Neuron (in vitro differentiated cells): ENCODE measurements at regions not wholly inside any gene's neighbourhood (a gene's known extent, or its start where the extent isn't known, plus 50 kb on each side); places are given as distances from the start of the nearest gene placed in this dataset.
A peak's percentile ranks its signal among the peaks of the same experiment; 100 is the strongest.

Experiments
- H2AFZ ChIP-seq: one replicate; pipeline ENCODE4 v1.6.1; 2013; ENCODE audit warnings: low read depth, mild to moderate bottlenecking, inconsistent platforms, low read length, moderate library complexity
- H3K27me3 ChIP-seq: one replicate; pipeline ENCODE4 v1.6.1; 2013; ENCODE audit warnings: low read length; ENCODE audit not compliant: insufficient read depth
- H3K36me3 ChIP-seq: one replicate; pipeline ENCODE4 v1.6.1; 2013; ENCODE audit warnings: low read length; ENCODE audit not compliant: insufficient read depth
- H3K4me1 ChIP-seq: one replicate; pipeline ENCODE4 v1.6.1; 2013; ENCODE audit warnings: low read length; ENCODE audit not compliant: insufficient read depth
- H3K4me3 ChIP-seq: 2 replicates; pipeline ENCODE4 v1.5.1; 2013; ENCODE audit warnings: mild to moderate bottlenecking, low read length, moderate library complexity
- H3K9me3 ChIP-seq: one replicate; pipeline ENCODE4 v1.6.1; 2013; ENCODE audit warnings: low read length

DNA sequence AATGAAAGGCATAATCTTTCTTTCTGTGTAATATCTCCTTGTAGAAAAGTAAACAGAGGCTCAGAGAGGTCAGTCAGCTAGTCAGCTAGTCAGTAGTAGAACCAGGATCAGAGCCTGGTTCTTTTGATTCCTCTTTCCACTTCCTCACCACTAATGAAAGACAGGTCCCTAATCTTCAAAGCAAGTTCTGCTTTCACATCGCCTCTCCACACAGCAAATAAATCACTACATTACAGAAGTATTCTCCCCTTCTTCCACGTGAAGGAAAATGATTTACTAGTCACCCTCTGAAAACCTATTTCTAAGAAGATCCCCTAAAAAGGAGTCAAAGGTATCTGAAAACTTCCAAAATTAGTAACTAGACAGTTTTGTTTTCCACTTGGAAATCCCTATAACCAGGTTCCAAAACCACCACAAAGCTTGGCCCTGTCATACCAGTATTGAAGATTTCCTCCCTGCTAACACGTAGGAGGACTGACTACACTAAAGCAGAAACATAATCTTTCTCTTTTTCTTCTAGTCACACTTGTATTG lies 140.5 kb upstream of the TARS1 start:
- H3K27me3 ChIP-seq, result no peaks in the 10 kb centered on the region
- no peaks in the 10 kb centered on the region for H3K4me1 ChIP-seq
- H3K36me3 ChIP-seq, result no peaks in the 10 kb centered on the region
- H3K9me3 ChIP-seq, result no peaks in the 10 kb centered on the region
- no peak overlapping the region for H3K4me3 ChIP-seq
- H2AFZ ChIP-seq, result no peak overlapping the region

DNA sequence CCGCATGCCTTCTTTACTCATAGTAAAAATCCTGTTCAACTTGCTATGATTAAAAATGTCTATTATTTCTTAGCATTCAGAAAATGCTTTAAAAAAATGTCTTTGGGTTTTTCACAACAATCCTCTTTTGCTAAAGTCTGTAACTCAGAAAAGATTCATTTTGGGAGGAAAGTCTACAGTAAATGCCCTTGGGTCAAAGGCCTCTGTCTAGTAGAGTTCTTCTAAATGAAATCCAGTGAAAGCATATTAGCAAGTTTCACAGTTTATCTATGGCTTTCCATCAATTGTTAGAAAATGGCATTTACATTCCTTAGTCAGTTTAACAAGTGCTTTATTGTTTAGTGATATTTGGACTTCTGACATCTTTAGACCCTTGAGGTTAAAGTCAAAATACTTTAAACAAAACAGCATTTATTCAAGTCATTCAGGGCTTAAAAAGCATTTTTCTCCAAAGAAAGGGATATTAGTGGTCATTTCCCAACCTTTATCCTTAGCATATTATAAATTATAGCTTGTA lies 137.1 kb upstream of the TARS1 start:
- no peaks in the 10 kb centered on the region for H3K36me3 ChIP-seq
- H3K27me3 ChIP-seq, result no peaks in the 10 kb centered on the region
- H3K4me1 ChIP-seq, result no peaks in the 10 kb centered on the region
- no peaks in the 10 kb centered on the region for H3K9me3 ChIP-seq
- no peak overlapping the region for H3K4me3 ChIP-seq
- no peak overlapping the region for H2AFZ ChIP-seq

DNA sequence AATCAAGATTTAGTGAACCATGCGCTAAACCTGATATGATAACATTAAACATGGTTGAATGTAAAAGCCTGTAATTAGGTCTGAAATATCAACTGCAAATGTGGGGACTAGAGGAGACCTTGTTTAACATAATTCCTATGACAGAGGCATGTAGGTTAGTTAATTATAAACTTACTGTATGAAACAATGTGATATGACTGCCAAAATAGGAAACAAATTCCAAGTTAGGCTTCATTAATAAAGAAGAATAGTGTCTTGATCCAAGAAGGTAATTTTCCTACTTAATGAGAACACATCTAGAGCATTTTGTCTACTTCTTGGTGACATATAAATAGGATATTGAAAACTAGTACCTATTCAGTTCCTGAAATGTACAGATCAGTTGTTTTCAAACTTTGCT lies 136.2 kb upstream of the TARS1 start:
- H3K36me3 ChIP-seq, result no peaks in the 10 kb centered on the region
- no peak overlapping the region for H3K4me3 ChIP-seq
- H3K9me3 ChIP-seq, result no peaks in the 10 kb centered on the region
- no peaks in the 10 kb centered on the region for H3K27me3 ChIP-seq
- no peak overlapping the region for H2AFZ ChIP-seq
- H3K4me1 ChIP-seq, result no peaks in the 10 kb centered on the region

DNA sequence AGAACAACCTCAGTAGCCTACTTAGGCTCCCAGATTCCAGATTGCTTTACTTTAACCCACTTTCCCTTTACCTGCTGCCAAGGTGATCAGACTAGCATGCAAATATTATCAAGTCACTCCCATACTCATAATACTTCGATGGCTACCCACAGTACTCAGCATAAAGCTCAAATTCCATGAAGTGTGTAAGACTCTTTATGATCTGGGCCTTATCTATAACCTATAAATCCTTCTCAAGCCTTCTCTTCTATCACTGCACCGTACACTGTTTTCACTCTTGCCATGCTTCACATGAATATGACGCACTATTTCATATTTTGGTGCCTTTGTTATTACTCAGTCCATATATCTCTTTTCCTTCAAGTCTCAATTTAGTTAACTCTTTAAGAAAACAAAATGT lies 135.2 kb upstream of the TARS1 start:
- no peaks in the 10 kb centered on the region for H3K4me1 ChIP-seq
- no peaks in the 10 kb centered on the region for H3K9me3 ChIP-seq
- no peaks in the 10 kb centered on the region for H3K27me3 ChIP-seq
- H3K4me3 ChIP-seq, result no peak overlapping the region
- no peaks in the 10 kb centered on the region for H3K36me3 ChIP-seq
- H2AFZ ChIP-seq, result no peak overlapping the region

DNA sequence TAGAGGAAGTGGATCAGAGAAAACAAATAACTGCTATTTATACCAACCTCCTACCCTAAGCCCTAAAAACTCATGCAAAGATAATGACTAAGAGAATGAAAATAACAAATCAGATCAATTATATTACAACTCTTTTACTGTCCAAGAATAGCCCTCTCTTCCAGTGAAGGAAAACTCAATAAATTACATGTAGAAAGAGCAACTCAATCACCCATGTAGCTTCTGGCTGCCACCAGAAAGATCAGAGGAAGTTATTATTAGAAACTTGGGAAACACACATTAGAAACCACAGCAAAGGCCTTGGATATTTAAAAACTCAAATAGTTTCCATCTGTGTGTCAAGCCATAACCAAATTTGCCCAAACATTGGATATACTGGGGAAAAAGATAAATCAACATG lies 134.0 kb upstream of the TARS1 start:
- Histone ChIP-seq H3K36me3 (no peaks in the 10 kb centered on the region), H3K27me3 (no peaks in the 10 kb centered on the region), H3K9me3 (no peaks in the 10 kb centered on the region), H2AFZ (no peak overlapping the region), H3K4me1 (no peaks in the 10 kb centered on the region), H3K4me3 (no peak overlapping the region)

DNA sequence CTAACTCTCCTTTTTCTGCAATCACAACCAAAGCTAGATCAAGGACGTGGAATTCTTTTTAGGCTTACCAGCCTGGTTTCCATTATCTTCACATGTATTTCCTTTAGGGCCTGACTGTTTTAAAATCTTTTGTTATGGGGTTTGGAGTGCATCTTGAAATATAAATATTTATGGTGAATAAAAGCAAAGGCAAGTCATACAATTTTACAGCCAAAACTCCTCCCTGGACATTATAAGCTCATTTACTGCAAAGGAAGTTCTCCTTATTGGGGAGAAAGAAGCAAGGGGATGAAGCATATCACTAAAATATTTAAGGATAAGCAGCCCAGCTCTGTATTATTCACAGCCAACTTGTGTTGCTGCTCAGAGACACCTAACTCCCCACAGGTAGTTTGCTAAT lies 132.2 kb upstream of the TARS1 start:
- Histone ChIP-seq H3K4me1 (no peaks in the 10 kb centered on the region), H3K36me3 (no peaks in the 10 kb centered on the region), H3K27me3 (no peaks in the 10 kb centered on the region), H3K4me3 (no peak overlapping the region), H2AFZ (no peak overlapping the region), H3K9me3 (no peaks in the 10 kb centered on the region)

DNA sequence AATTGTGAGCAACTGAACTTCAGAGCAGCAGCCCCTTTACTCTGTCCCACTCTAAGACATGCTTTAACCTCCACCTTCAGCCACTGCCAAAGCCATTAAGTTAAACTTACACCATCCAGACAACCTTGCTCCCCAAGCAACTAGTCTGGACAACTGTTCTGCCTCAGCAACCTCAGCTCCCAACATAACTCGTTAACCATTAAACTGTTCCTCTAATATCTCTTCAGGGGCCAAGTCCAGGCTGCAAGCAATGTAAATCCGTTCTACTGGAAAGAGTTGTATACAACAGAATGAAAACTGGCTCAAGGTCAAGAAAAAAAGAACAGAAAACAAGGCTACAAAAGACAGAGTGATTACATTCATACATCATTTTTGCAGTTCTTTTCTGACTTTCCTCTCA lies 131.7 kb upstream of the TARS1 start:
- Histone ChIP-seq H3K27me3 (no peaks in the 10 kb centered on the region), H3K9me3 (no peaks in the 10 kb centered on the region), H3K4me3 (no peak overlapping the region), H2AFZ (no peak overlapping the region), H3K4me1 (no peaks in the 10 kb centered on the region), H3K36me3 (no peaks in the 10 kb centered on the region)

DNA sequence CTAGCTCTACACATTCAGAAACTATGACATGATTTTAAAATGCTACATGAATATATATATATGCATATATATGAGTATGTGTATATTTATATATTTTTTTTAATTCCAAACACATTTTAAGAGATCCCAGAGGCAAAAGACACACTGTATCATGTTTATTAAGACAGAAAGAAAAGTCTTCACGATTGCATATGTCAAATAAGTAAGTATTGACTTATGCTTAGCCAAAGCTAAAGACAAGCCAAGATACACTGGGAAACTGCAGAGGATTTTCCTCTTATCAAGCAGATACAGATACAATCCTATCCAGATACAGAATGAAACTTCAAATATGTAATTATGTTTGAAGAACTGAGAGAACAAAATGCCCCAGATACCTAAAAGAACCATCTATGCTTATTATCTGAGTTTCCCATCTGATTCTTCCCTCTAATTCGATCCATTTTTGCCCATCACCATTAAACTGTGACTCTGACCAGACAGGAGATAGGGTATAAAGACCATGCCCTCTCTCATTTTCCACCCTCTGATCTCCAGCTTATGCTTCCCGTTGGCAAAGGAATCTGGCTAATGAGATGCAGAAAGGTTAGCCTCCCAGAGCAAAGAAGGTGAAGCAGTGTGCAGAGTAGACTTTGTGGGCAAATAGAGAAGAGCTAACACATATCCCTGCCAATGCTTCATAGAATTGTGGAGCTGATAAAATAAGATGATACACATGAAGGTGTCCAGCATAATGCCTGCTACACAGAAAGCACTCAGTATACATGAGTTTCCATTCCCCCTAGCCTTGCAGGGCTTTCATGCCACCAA lies 131.0 kb upstream of the TARS1 start:
- H2AFZ ChIP-seq, result no peak overlapping the region
- H3K27me3 ChIP-seq, result no peaks in the 10 kb centered on the region
- H3K4me1 ChIP-seq, result no peaks in the 10 kb centered on the region
- no peaks in the 10 kb centered on the region for H3K36me3 ChIP-seq
- H3K4me3 ChIP-seq, result no peak overlapping the region
- no peaks in the 10 kb centered on the region for H3K9me3 ChIP-seq

DNA sequence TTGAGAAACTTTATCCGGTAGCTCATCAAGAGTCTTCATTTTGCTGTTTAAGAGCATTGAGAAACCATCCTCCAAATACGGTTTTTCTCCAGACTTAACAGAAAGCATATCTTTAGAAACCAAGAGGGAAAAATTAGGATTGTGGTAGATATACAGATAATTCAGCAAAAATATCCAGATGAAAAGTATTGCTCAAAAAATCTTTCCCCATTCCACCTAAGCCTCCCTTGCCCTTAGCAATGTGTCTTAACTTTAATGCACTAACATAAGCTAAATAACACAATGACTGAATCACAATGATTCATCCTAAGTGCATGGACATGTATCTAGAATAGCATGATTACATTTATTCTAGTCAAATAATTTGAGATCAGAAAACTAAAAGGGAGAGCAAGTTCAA lies 130.3 kb upstream of the TARS1 start:
- Histone ChIP-seq H3K27me3 (no peaks in the 10 kb centered on the region), H3K9me3 (no peaks in the 10 kb centered on the region), H3K4me3 (no peak overlapping the region), H3K36me3 (no peaks in the 10 kb centered on the region), H2AFZ (no peak overlapping the region), H3K4me1 (no peaks in the 10 kb centered on the region)

DNA sequence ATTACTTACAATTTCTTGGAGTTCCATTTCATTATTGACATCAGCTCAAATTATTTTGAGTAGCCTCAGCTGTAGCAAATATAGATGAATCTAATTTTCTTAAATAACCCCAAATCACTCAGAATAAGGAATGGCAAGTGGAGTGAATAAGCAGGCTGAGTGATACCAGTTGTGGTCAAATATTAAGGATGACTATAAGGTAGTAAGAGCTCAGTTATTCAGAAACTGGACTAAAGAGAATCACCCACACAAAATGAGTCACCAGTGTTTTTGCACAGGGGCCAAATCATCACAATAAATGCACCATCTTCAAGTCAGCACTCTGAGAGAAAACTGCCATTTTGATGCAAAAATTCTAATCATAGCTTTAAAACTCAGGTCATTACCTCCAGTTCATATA lies 128.9 kb upstream of the TARS1 start:
- Histone ChIP-seq H3K9me3 (no peaks in the 10 kb centered on the region), H2AFZ (no peak overlapping the region), H3K4me1 (no peaks in the 10 kb centered on the region), H3K4me3 (no peak overlapping the region), H3K36me3 (no peaks in the 10 kb centered on the region), H3K27me3 (no peaks in the 10 kb centered on the region)

DNA sequence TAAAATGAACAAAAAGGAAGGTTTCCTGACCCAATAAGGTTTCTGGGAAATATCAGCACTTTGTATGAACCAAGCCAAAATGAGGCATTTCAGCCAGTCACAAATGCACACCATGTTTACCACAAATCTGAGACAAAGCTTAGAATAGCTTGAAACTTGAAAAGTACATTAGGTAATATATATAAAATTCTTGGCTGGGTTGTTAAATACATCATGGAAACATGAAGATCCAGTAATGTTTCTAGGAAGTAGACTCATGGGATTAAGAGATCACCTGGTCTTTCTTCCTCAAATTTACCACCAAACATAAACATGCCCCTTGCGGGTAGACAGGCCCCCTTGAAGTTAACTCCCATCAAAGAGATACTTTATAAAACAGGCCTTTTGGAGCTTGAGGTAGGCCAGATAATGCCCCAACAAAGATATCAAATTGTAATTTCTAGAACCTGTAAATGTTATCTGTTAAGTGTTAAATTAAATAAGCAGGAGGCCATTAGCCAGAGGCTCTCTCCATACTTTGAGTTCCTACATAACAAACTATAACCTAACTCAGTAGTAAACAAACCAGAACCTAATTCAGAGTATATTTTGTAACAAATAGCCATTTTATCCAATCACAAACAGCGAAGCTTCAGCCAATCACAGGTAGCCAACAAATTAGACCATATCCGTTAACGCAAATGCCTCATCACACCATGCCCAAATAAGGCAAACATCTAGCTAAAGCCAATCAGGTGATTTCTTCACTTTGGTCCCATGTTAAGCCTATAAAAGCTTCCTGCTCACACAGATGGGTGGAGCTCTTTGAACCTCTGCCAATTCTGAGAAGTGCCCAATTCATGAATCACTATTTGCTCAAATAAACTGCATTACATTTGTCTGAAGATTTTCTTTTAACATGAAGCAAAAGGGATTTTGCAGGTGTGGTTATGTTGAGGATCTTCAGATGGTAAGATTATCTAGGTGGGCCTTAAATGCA lies 127.9 kb upstream of the TARS1 start:
- Histone ChIP-seq H3K4me3 (no peak overlapping the region), H3K9me3 (no peaks in the 10 kb centered on the region), H3K36me3 (no peaks in the 10 kb centered on the region), H3K27me3 (no peaks in the 10 kb centered on the region), H3K4me1 (no peaks in the 10 kb centered on the region), H2AFZ (no peak overlapping the region)

DNA sequence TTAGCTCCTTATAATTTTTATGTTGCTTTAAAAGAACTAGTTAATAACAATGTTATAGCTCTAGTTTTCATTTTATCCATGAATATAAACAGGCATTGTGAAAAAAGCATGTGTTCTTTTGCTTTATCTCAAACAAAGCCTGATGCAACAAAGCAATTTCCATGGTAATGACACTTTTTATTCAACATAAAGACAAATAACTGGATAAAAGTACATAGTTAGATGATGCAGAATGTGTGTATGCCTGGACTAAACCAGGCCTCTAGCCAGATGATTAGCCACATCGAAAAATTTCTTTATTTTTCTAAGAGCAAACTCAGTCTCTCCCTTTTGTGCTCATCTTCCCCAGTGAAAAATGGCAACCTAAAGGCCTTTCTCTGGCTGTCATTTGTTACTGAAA lies 125.6 kb upstream of the TARS1 start:
- no peaks in the 10 kb centered on the region for H3K9me3 ChIP-seq
- H3K4me3 ChIP-seq, result no peak overlapping the region
- no peaks in the 10 kb centered on the region for H3K27me3 ChIP-seq
- H3K36me3 ChIP-seq, result no peaks in the 10 kb centered on the region
- H3K4me1 ChIP-seq, result no peaks in the 10 kb centered on the region
- H2AFZ ChIP-seq, result peak overlapping the region; percentile 87

DNA sequence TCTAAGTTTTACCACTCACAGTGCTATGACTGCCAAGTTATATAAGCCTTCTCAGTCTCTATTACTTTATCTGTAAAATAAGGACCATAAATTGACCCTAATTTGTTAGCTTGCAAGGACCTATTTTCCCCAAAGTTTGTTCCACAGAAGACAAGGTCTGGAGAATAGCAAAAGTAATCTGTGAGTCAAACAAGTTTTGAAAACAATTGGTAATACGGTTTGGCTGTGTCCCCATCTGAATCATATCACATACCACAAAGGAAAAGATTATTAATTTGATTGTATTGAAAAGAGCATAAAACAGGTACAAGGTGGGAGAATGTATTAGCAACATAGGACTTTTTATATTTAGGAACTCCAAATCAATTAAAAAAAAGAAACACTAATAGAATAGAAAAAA lies 124.0 kb upstream of the TARS1 start:
- Histone ChIP-seq H3K36me3 (no peaks in the 10 kb centered on the region), H3K4me3 (no peak overlapping the region), H2AFZ (no peak overlapping the region), H3K4me1 (no peaks in the 10 kb centered on the region), H3K27me3 (no peaks in the 10 kb centered on the region), H3K9me3 (no peaks in the 10 kb centered on the region)
